H9 (cell line): ENCODE measurements at regions not wholly inside any gene's neighbourhood (a gene's known extent, or its start where the extent isn't known, plus 50 kb on each side); places are given as distances from the start of the nearest gene placed in this dataset.

ENCODE experiments used
- DNase-seq: peaks from one replicate; pipeline ENCODE4 v3.0.0-alpha.2; 2017
- H2AFZ ChIP-seq: one replicate; pipeline ENCODE4 v1.6.1; 2013; ENCODE audit warnings: mild to moderate bottlenecking, low read length, control low read depth, moderate library complexity
- H2AK5ac ChIP-seq: 2 replicates; pipeline ENCODE4 v1.6.1; 2013; ENCODE audit warnings: low read length, control low read depth, mixed read lengths; ENCODE audit not compliant: insufficient read length
- H2BK120ac ChIP-seq: one replicate; pipeline ENCODE4 v1.6.1; 2013; ENCODE audit warnings: low read depth, mild to moderate bottlenecking, low read length, control low read depth, inconsistent platforms; ENCODE audit not compliant: poor library complexity, severe bottlenecking
- H2BK12ac ChIP-seq: 2 replicates; pipeline ENCODE4 v1.6.1; 2013; ENCODE audit warnings: low read length, control low read depth, mixed read lengths, low read depth; ENCODE audit not compliant: insufficient read length
- H2BK15ac ChIP-seq: 2 replicates; pipeline ENCODE4 v1.6.1; 2013; ENCODE audit warnings: low read depth, low read length, control low read depth
- H2BK20ac ChIP-seq: one replicate; pipeline ENCODE4 v1.6.1; 2013; ENCODE audit warnings: low read depth, mild to moderate bottlenecking, low read length, control low read depth, inconsistent platforms; ENCODE audit not compliant: poor library complexity, severe bottlenecking
- H2BK5ac ChIP-seq: 2 replicates; pipeline ENCODE4 v1.6.1; 2013; ENCODE audit warnings: low read length, control low read depth, mixed read lengths; ENCODE audit not compliant: insufficient read length
- H3K14ac ChIP-seq: 2 replicates; pipeline ENCODE4 v1.6.1; 2013; ENCODE audit warnings: low read length, control low read depth; ENCODE audit not compliant: insufficient read depth
- H3K18ac ChIP-seq: 2 replicates; pipeline ENCODE4 v1.6.1; 2013; ENCODE audit warnings: low read depth, mild to moderate bottlenecking, mixed read lengths, low read length, control low read depth; ENCODE audit not compliant: insufficient read length
- H3K23ac ChIP-seq: 2 replicates; pipeline ENCODE4 v1.6.1; 2013; ENCODE audit warnings: low read length, control low read depth, mixed read lengths, low read depth; ENCODE audit not compliant: insufficient read length
- H3K23me2 ChIP-seq: 2 replicates; pipeline ENCODE4 v1.6.1; 2013; ENCODE audit warnings: low read depth, mild to moderate bottlenecking, mixed read lengths, low read length, control low read depth; ENCODE audit not compliant: insufficient read length, poor library complexity, severe bottlenecking
- H3K27ac ChIP-seq: 2 replicates; pipeline ENCODE4 v1.5.1; 2013; ENCODE audit warnings: low read length, control low read depth, mixed read lengths, low read depth; ENCODE audit not compliant: insufficient read length
- H3K27me3 ChIP-seq: 2 replicates; pipeline ENCODE4 v1.6.1; 2013; ENCODE audit warnings: low read length, control low read depth, inconsistent platforms; ENCODE audit not compliant: insufficient read depth
- H3K4ac ChIP-seq: 2 replicates; pipeline ENCODE4 v1.6.1; 2013; ENCODE audit warnings: low read depth, mild to moderate bottlenecking, control low read depth, inconsistent platforms, low read length, moderate library complexity
- H3K4me1 ChIP-seq: 2 replicates; pipeline ENCODE4 v1.6.1; 2013; ENCODE audit warnings: low read length, control low read depth, inconsistent platforms; ENCODE audit not compliant: insufficient read depth
- H3K4me2 ChIP-seq: 2 replicates; pipeline ENCODE4 v1.6.1; 2013; ENCODE audit warnings: low read length, control low read depth, mixed read lengths; ENCODE audit not compliant: insufficient read length, insufficient read depth
- H3K56ac ChIP-seq: 2 replicates; pipeline ENCODE4 v1.6.1; 2013; ENCODE audit warnings: low read depth, mild to moderate bottlenecking, mixed read lengths, low read length, control low read depth; ENCODE audit not compliant: insufficient read length
- H3K79me1 ChIP-seq: 2 replicates; pipeline ENCODE4 v1.6.1; 2013; ENCODE audit warnings: low read depth, mild to moderate bottlenecking, moderate library complexity, low read length, control low read depth, inconsistent platforms; ENCODE audit not compliant: insufficient read depth, poor library complexity, severe bottlenecking
- H3K79me2 ChIP-seq: 2 replicates; pipeline ENCODE4 v1.6.1; 2013; ENCODE audit warnings: low read length, control low read depth, inconsistent platforms; ENCODE audit not compliant: insufficient read depth
- H3K9ac ChIP-seq: 2 replicates; pipeline ENCODE4 v1.6.1; 2013; ENCODE audit warnings: low read length, control low read depth, mixed read lengths; ENCODE audit not compliant: insufficient read length; ENCODE audit errors: extremely low read depth
- H3K9me3 ChIP-seq: one replicate; pipeline ENCODE4 v1.6.1; 2013; ENCODE audit warnings: low read depth, low read length, inconsistent platforms; ENCODE audit not compliant: control insufficient read depth
- H3T11ph ChIP-seq: one replicate; pipeline ENCODE4 v1.6.1; 2013; ENCODE audit warnings: mild to moderate bottlenecking, low read length, control low read depth, inconsistent platforms
- H4K20me1 ChIP-seq: one replicate; pipeline ENCODE4 v1.6.1; 2013; ENCODE audit not compliant: control insufficient read depth, insufficient read length, insufficient read depth
- H4K5ac ChIP-seq: 2 replicates; pipeline ENCODE4 v1.6.1; 2013; ENCODE audit warnings: low read depth, mild to moderate bottlenecking, mixed read lengths, low read length, control low read depth; ENCODE audit not compliant: insufficient read length
- H4K8ac ChIP-seq: replicated peaks from 2 replicates; pipeline ENCODE4 v1.6.1; 2013; ENCODE audit warnings: low read length, control low read depth, mixed read lengths, low read depth; ENCODE audit not compliant: insufficient read length
- H4K91ac ChIP-seq: 2 replicates; pipeline ENCODE4 v1.6.1; 2013; ENCODE audit warnings: low read depth, mild to moderate bottlenecking, moderate library complexity, mixed read lengths, low read length, control low read depth; ENCODE audit not compliant: insufficient read length
- H3K27ac Mint-ChIP-seq, 3 experiments: 2 replicates in 2 of 3; 3 replicates in 1 of 3; pipeline ENCODE4 v1.8.0; 2020 to 2021; ENCODE audit warnings: mixed read lengths in 3 of 3, mild to moderate bottlenecking in 1 of 3, moderate library complexity in 1 of 3
- H3K27me3 Mint-ChIP-seq: 2 replicates; pipeline ENCODE4 v1.8.0; 2021; ENCODE audit warnings: low read depth, mild to moderate bottlenecking, moderate library complexity, mixed read lengths
- H3K36me3 Mint-ChIP-seq, 3 experiments: 2 replicates in 2 of 3; 3 replicates in 1 of 3; pipeline ENCODE4 v1.8.0; 2020 to 2021; ENCODE audit warnings: low read depth in 3 of 3, mixed read lengths in 3 of 3; ENCODE audit not compliant: insufficient read depth in 1 of 3
- H3K4me1 Mint-ChIP-seq, 2 experiments: 2 replicates each; pipeline ENCODE4 v1.8.0; 2020; ENCODE audit warnings: mixed read lengths in 2 of 2
- H3K4me3 Mint-ChIP-seq, 2 experiments: 2 replicates in 1 of 2; 3 replicates in 1 of 2; pipeline ENCODE4 v1.8.0; 2020 to 2021; ENCODE audit warnings: mild to moderate bottlenecking in 2 of 2, mixed read lengths in 2 of 2, moderate library complexity in 1 of 2
- H3K9me3 Mint-ChIP-seq, 2 experiments: 2 replicates in 1 of 2; 3 replicates in 1 of 2; pipeline ENCODE4 v1.8.0; 2020; ENCODE audit warnings: mild to moderate bottlenecking in 2 of 2, mixed read lengths in 2 of 2, moderate library complexity in 1 of 2
- WGBS: extraction: QIAGEN DNeasy Blood & Tissue Kit; methylation state at CpG from one replicate; pipeline ENCODE4 v1.1.7; 2013; ENCODE audit warnings: missing lambda C conversion rate, low lambda C conversion rate, mixed read lengths; ENCODE audit not compliant: insufficient read length; ENCODE audit errors: extremely low coverage; 5-methylcytosine and 5-hydroxymethylcytosine counted together
- TF ChIP-seq, protein P1 (sequence below): fragments of 200-600 bp; sonication (generic); conservative IDR thresholded peaks from 3 replicates; pipeline ENCODE4 v1.8.0; 2021; ENCODE audit warnings: antibody characterized with exemption, mild to moderate bottlenecking

DNA sequence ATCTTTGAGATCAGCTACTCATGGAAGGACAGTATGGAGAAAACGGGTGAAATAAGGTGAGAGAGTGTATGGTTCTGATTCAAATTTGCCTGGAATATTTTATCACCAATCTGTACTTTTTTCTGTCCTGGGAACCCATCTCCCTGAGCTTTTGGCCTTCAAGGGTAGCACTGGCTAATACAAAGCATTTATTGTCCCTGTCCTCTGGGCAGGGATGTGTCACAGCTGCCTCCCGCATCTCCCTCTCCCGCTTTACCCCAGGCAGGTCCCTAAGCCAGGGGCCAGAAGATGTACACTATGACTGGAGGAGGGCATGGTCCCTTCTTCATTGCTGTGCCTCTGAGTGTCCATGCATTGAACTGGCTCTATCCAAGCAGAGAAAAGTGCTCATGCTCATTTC, 201.7 kb upstream of the CHRNA7 start:
- H3K18ac ChIP-seq: no peak overlapping the region
- no peak overlapping the region for H3K4ac ChIP-seq
- H3K56ac ChIP-seq: no peak overlapping the region
- no peak overlapping the region for H2BK5ac ChIP-seq
- no peaks in the 10 kb centered on the region for H3K79me2 ChIP-seq
- H3K9me3 ChIP-seq: no peaks in the 10 kb centered on the region
- H3K14ac ChIP-seq: no peak overlapping the region
- H4K20me1 ChIP-seq: no peaks in the 10 kb centered on the region
- no peak overlapping the region for H2AFZ ChIP-seq
- H3K23ac ChIP-seq: no peak overlapping the region
- no CpG with 5 or more reads among the region's 3 CpGs for WGBS
- H3K23me2 ChIP-seq: no peaks in the 10 kb centered on the region
- H3K79me1 ChIP-seq: no peaks in the 10 kb centered on the region
- no peak overlapping the region for H3K27ac ChIP-seq
- no peak overlapping the region for H2BK12ac ChIP-seq
- H2BK15ac ChIP-seq: no peak overlapping the region
- H3K9me3 Mint-ChIP-seq: peaks cover 12 to 20% of the 10 kb centered on the region in 2 experiments; a peak in 3 of 5 replicates
- TF ChIP-seq, protein P1, sequence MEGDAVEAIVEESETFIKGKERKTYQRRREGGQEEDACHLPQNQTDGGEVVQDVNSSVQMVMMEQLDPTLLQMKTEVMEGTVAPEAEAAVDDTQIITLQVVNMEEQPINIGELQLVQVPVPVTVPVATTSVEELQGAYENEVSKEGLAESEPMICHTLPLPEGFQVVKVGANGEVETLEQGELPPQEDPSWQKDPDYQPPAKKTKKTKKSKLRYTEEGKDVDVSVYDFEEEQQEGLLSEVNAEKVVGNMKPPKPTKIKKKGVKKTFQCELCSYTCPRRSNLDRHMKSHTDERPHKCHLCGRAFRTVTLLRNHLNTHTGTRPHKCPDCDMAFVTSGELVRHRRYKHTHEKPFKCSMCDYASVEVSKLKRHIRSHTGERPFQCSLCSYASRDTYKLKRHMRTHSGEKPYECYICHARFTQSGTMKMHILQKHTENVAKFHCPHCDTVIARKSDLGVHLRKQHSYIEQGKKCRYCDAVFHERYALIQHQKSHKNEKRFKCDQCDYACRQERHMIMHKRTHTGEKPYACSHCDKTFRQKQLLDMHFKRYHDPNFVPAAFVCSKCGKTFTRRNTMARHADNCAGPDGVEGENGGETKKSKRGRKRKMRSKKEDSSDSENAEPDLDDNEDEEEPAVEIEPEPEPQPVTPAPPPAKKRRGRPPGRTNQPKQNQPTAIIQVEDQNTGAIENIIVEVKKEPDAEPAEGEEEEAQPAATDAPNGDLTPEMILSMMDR: no peak
- H3K4me2 ChIP-seq: no peak overlapping the region
- no peak overlapping the region; a peak in 1 of 7 replicates for H3K27ac Mint-ChIP-seq
- no peak overlapping the region for H4K8ac ChIP-seq
- no peaks in the 10 kb centered on the region for H3K27me3 Mint-ChIP-seq
- no peaks in the 10 kb centered on the region for H3K4me1 ChIP-seq
- H3K4me3 Mint-ChIP-seq: no peak overlapping the region
- DNase-seq: no peak
- H2BK20ac ChIP-seq: no peak overlapping the region
- H4K91ac ChIP-seq: no peak overlapping the region
- no peak overlapping the region for H2AK5ac ChIP-seq
- H3K36me3 Mint-ChIP-seq: peaks cover 0 to 27% (median 1%) of the 10 kb centered on the region in 3 experiments; a peak in 4 of 7 replicates
- H2BK120ac ChIP-seq: no peak overlapping the region
- H3T11ph ChIP-seq: no peak overlapping the region
- H3K27me3 ChIP-seq: no peaks in the 10 kb centered on the region
- no peak overlapping the region for H3K9ac ChIP-seq
- H3K4me1 Mint-ChIP-seq: peaks cover 0 to 6% of the 10 kb centered on the region in 2 experiments; a peak in 1 of 4 replicates
- H4K5ac ChIP-seq: no peak overlapping the region
